ENCODE measurements at regions not wholly inside any gene's neighbourhood (a gene's known extent, or its start where the extent isn't known, plus 50 kb on each side); places are given as distances from the start of the nearest gene placed in this dataset.

DNA sequence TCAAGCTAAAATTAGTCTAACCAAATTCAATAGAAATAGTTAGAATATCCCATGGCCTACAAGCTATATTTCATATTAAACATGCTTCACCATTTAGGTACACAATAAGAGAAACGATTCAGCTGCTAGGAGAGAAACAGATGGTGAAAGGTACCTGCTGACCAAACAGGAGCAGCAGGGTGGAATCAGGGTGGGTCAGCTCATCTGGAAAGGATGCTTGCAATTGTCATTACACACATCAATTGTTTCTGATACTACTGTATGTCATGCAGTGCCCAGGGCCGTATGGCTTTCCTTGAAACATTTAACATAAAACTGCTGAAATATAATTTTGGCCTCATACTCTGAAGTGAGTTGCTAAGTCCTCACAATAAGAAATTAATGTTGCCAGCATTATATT is 776.0 kb downstream of the DACH1 start:
- no peak for TF ChIP-seq POLR2AphosphoS5 (IDR thresholded peaks at IDR 0.05)
- TF ChIP-seq POLR2A (IDR thresholded peaks at IDR 0.05) = no peak
- TF ChIP-seq, protein P1, sequence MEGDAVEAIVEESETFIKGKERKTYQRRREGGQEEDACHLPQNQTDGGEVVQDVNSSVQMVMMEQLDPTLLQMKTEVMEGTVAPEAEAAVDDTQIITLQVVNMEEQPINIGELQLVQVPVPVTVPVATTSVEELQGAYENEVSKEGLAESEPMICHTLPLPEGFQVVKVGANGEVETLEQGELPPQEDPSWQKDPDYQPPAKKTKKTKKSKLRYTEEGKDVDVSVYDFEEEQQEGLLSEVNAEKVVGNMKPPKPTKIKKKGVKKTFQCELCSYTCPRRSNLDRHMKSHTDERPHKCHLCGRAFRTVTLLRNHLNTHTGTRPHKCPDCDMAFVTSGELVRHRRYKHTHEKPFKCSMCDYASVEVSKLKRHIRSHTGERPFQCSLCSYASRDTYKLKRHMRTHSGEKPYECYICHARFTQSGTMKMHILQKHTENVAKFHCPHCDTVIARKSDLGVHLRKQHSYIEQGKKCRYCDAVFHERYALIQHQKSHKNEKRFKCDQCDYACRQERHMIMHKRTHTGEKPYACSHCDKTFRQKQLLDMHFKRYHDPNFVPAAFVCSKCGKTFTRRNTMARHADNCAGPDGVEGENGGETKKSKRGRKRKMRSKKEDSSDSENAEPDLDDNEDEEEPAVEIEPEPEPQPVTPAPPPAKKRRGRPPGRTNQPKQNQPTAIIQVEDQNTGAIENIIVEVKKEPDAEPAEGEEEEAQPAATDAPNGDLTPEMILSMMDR (IDR thresholded peaks at IDR 0.05) = no peak

All from sigmoid colon (tissue), 4 donors.